T-helper 2 cell (primary cell): ENCODE measurements at regions not wholly inside any gene's neighbourhood (a gene's known extent, or its start where the extent isn't known, plus 50 kb on each side); places are given as distances from the start of the nearest gene placed in this dataset.
"Not testable (repeated sequence)": the region's sequence is repeated elsewhere in the genome, so short reads cannot be mapped to it uniquely, and the experiment has no call there.

ENCODE experiments used
- DNase-seq, 5 experiments: peaks; one replicate each; pipeline versions ENCODE4 v3.0.0 to v3.0.0-alpha.2; 2012 to 2022

- not testable (repeated sequence) for DNase-seq
These were observed 67.7 kb upstream of the LYZL2 start for GRCh38 chr10:30697221-30697620.

DNA sequence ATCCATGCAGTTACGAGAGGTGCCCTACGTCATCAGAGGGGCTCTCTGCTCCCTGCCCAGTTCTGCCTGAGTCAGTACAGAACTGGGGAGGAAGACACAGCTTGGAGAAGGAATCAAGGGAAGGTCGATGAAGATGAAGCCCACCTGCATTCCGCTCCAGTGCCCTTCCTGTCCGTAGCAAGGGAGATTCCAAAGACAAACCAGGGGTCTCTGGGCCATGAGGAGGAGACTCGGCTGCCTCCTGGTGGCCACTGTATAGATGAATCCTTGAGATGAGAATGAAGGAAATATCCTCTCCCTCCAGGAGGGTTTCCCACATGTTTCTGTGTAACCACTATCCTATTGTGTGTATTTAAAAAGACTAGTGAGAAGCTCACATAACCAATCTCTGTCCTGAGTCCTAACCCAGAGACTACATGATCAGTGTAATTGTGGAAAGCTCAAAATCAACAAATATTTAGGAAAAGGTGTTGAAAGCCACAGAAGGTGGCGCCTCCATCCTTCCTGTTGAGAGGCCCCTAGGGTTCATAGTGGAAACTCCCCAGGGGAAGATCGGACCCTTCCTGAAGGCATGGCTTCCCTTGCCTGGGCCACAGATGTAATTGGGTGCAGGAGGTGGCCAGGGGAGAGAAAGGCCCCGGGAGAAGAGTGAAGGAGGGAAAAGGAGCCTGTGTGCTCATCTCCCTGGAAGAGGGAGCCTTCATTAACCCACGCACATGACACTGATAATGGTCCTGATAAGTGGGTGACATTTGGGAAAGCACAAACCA is 67.0 kb upstream of the LYZL2 start:
- DNase-seq: not testable (repeated sequence)

DNA sequence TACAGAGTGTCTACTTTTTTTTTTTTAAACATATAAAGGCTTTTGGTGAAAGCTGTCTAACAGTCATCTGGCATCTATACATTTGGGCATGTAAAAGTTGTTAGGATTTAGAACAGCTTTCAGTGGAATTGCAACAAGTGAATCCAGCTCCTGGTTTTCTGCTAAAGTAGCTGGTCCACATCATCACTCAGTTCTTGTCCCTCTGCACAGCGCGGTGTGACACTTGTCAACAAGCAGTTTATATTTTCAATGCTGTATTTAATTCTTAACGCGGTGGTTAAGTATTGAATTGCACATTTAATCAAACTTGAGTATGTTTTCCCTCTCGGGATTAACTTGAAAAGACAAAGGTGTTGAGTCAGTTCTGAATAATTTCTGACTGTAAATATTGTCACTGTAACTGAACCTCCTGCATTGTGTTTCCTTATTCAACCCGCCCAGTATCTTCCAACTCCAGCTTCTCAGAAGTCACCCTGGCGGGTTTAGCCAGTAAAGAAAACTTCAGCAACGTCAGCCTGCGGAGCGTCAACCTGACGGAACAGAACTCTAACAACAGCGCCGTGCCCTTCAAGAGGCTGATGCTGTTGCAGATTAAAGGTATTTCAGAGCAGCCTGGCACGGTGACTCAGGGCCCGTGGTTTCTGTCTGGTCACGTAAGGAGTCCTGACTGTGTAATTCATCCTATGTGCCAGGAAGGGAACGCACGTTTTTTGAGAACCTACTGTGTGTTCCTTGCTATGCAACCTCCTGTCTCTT is 66.1 kb upstream of the LYZL2 start:
- peak in 4 of 5 experiments; percentile 18 to 94 (median 52) for DNase-seq

- peak in 1 of 5 experiments; percentile 44 for DNase-seq
These were observed 65.1 kb upstream of the LYZL2 start for GRCh38 chr10:30694518-30695228.

GRCh38 chr10:30691639-30692015 is 62.1 kb upstream of the LYZL2 start:
- peak in 1 of 5 experiments; percentile 49 for DNase-seq

- not testable (repeated sequence) for DNase-seq
These were observed 61.5 kb upstream of the LYZL2 start for GRCh38 chr10:30690948-30691638.

DNA sequence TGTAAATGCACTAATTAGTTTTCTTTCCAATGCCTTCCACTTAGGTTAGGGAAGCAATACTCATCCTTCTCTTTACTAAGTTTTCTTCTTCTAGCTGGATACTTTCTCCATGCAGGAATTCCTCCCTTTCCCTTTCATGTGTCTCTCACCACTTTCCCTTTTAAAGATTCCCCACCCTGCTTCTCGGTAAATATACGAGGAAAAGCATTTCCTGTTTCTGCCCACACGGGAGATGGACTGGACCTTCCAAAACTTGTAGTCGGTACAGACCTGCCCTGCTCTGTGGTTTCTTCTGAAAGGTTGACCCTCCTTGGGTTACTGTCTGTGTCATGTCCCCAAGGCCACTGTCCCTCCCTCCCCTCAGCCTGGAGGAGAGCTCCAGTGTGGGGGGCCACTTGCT is 58.9 kb upstream of the LYZL2 start:
- no peak for DNase-seq

DNA sequence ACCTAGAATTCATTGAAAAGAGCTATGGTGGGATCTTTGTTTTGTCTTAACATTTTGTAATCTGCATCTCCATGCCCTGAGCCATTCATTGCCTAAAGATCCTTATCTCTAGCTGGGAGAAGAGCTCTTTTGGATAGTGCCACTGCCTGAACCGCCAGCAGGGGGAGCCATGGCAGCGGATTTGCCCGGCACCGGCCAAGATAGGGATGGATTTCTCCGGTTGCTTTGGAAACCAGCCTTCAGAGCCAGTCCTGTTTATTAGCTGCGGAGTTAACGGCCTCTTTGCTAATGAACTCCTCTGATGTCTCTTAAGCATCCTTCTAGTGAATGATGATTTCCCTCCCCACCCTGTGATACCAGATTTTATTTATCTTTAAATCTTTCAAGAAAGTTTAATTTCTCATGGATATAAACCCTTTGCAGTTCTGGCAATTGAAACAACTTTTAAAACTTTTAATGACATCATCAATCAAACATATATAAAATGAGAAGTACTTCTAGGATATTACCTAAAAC is 58.2 kb upstream of the LYZL2 start:
- DNase-seq: peak; percentile 46 to 74 (median 64)

DNA sequence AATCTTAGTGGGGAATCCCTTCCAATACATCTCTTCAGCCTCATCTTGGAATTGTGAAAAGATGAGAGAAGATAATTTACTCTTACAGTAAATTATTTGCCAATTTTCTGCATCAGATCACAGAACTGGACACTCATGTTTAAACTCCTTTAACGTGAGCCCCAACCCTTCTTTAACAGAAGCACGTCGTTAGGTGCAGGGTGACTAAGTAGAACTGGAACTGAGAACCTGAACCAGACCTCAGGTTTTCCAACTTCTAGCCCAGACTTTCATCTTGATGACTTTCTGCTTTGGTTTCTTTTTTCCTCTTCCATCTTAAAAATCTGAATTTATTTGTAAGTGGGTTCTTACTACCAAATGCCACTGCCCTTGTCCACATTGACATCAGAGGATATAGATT is 57.2 kb upstream of the LYZL2 start:
- DNase-seq: no peak

DNA sequence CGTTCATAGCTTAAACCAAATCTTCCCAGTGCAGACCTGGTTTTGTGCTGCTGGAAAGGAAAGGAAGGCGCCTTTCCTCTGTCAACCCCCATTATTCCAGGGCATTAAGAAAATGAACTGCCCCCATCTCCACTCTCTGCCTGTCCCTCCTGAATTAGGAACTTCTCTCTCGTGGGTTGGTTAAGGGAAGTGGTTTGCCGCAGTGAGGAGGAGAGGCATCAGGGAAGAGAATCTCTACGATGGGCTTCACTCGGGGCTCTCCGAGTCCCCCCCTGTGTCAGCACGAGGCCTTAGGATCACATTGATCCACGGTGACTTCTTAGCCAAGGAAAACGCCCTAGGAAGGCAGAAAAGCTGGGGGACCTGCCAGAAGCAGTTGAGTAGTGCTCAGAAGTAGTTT is 53.9 kb upstream of the LYZL2 start:
- no peak for DNase-seq

DNA sequence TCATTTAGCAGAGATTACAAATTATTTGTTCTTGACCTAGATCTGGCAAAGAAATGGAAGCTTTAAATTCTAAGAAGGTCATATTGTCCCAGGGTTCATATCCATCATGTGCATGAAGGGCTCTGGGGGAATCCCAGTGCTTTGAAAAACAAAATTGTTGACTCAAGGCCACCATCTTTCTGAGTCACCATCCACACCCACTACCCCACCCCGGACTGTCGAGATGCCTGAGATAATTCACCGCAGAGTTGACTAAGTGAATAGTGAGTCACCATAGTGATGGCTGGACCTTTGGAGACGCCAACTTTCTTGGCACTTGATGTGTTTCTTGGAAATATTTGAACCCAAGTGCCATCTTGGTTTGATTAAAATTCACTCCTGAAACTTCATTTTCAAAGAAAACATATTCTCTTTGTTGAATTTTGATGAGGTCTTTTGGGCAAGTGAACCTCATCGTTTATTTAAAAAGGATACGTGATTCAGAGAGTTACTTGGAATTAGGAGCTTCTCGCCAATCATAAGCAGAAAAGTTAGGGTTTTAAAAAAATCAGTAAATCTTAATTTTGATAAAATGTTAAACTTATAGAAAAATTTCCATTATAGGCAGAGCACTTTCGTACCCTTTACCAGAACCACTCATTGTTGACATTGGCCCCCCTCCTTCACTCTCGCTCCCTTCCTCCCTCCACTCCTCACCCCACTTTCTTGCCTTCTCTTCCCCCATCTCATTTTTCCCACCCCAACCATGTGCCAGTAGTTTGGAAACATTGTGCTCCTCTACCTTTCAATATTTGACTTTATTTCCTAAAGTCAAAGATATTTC is 53.0 kb upstream of the LYZL2 start:
- peak in 2 of 5 experiments; percentile 58 to 90 for DNase-seq

GRCh38 chr10:30680908-30681307 is 51.4 kb upstream of the LYZL2 start:
- no peak for DNase-seq
